ENCODE measurements at regions not wholly inside any gene's neighbourhood (a gene's known extent, or its start where the extent isn't known, plus 50 kb on each side); places are given as distances from the start of the nearest gene placed in this dataset.

GRCh38 chr17:77649717-77650211 lies 308.7 kb upstream of the TNRC6C start:
- no peak for TF ChIP-seq ESRRA (CRISPR knock-in tag; IDR thresholded peaks at IDR 0.05; ENCODE audit: borderline replicate concordance)
- no peak for TF ChIP-seq CTCF (IDR thresholded peaks at IDR 0.05)

Measured in WTC11 (cell line).